Muscle layer of duodenum (tissue), 2 donors: ENCODE measurements at regions not wholly inside any gene's neighbourhood (a gene's known extent, or its start where the extent isn't known, plus 50 kb on each side); places are given as distances from the start of the nearest gene placed in this dataset.
"Not testable (repeated sequence)": the region's sequence is repeated elsewhere in the genome, so short reads cannot be mapped to it uniquely, and the experiment has no call there.

ENCODE experiments used
- H3K27ac ChIP-seq: one replicate; pipeline ENCODE4 v1.7.0; 2013; ENCODE audit warnings: mild to moderate bottlenecking, low read length
- H3K27me3 ChIP-seq: one replicate; pipeline ENCODE4 v1.7.0; 2013; ENCODE audit warnings: low read depth, mild to moderate bottlenecking, control low read depth, low read length
- H3K36me3 ChIP-seq, 2 donors: one replicate each; pipeline ENCODE4 v1.7.0; 2013; ENCODE audit warnings: low read length in 2 of 2, control low read depth in 1 of 2, mild to moderate bottlenecking in 1 of 2; ENCODE audit not compliant: insufficient read depth in 2 of 2, control insufficient read depth in 1 of 2
- H3K4me1 ChIP-seq, 2 donors: one replicate each; pipeline ENCODE4 v1.7.0; 2013; ENCODE audit warnings: low read length in 2 of 2, mild to moderate bottlenecking in 2 of 2, control low read depth in 1 of 2, moderate library complexity in 1 of 2; ENCODE audit not compliant: insufficient read depth in 2 of 2, control insufficient read depth in 1 of 2
- H3K4me3 ChIP-seq, 2 donors: one replicate each; pipeline ENCODE4 v1.7.0; 2013; ENCODE audit warnings: low read length in 2 of 2, low read depth in 1 of 2, mild to moderate bottlenecking in 1 of 2
- H3K9me3 ChIP-seq, 2 donors: one replicate each; pipeline ENCODE4 v1.7.0; 2013; ENCODE audit warnings: low read length in 2 of 2, control low read depth in 1 of 2, mild to moderate bottlenecking in 1 of 2; ENCODE audit not compliant: control insufficient read depth in 1 of 2
- donor health status: healthy.

GRCh38 chr12:4152145-4152795, 121.3 kb upstream of the CCND2 start:
- no peaks in the 10 kb centered on the region for H3K36me3 ChIP-seq
- H3K4me1 ChIP-seq, result no peaks in the 10 kb centered on the region

DNA sequence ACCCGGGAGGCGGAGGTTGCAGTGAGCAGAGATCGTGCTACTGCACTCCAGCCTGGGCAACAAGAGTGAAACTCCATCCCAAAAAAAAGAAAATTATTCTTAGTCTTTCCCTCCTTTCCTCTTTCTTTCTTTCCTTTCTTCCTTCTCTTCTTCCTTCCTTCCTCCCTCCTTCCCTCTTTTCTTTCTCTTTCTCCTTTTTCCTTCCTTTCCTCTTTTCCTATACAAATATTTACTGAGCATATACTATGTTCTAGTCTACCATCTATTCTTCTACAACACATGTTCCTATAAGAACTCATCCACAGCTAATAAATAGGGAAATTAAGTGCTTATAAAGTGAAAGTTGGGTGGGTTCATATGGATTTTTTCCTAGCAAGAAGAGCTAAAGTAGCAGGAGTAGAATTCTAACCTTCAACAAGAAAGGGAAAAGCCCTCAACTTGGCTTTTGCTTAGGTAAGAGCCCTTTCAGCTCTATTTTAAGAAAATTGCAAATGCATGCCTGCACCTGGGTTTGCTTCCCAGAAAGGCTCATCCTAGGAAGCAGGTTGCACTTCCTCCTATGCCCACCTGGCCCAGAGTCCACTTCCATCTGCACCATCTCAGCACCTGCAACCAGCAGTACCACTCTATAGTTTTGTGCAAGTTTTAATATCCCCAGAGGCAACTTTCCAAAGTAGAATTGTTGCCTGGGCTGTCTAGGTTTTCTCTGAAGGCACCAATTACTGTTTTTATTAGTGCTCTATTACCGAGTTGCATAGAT, 122.0 kb upstream of the CCND2 start:
- no peak overlapping the region for H3K27ac ChIP-seq
- no peaks in the 10 kb centered on the region for H3K4me1 ChIP-seq
- no peaks in the 10 kb centered on the region for H3K27me3 ChIP-seq
- no peaks in the 10 kb centered on the region for H3K9me3 ChIP-seq
- no peaks in the 10 kb centered on the region for H3K36me3 ChIP-seq
- no peak overlapping the region for H3K4me3 ChIP-seq

More at GRCh38 chr12:4152145-4152795, 121.3 kb upstream of the CCND2 start:
- Histone ChIP-seq H3K27me3 (no peaks in the 10 kb centered on the region), H3K4me3 (no peak overlapping the region), H3K9me3 (no peaks in the 10 kb centered on the region), H3K27ac (no peak overlapping the region)

GRCh38 chr12:4150355-4150754, 123.2 kb upstream of the CCND2 start:
- not testable (repeated sequence) for H3K27ac ChIP-seq, H3K4me1 ChIP-seq, H3K36me3 ChIP-seq, H3K27me3 ChIP-seq, H3K9me3 ChIP-seq, H3K4me3 ChIP-seq

DNA sequence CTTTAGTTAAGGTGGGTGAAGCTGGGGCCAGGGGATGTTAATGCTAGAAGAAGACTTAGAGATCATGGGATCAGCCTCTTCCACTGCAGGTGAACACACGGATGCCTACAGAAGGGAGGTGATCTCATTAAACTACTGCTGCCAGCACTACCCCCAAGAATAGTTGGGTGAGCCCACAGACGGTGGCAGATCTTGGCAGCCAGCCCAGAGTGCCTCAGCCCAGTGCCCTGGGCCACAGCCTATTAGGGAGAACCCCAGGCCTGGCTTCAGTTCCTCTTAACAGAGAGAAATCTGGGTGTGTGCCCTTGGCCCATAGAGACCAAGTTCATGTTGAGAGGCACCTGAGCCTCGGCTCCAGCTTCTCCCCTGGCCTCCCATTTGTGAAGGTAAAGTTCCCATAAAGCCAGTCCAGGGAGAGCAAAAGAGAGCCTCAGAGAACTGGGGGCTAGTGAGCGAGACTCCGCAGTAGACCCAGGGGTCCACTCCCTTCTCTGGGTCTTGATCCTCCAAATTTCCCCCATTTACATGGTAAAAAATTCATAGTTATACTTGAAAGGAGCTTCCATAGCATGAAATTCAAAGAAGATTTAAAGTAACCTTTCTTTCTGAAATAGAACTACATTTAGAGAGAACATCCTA, 125.0 kb upstream of the CCND2 start:
- Histone ChIP-seq H3K27me3 (no peaks in the 10 kb centered on the region), H3K4me1 (no peaks in the 10 kb centered on the region), H3K4me3 (no peak overlapping the region), H3K27ac (no peak overlapping the region), H3K36me3 (no peaks in the 10 kb centered on the region), H3K9me3 (no peaks in the 10 kb centered on the region)

DNA sequence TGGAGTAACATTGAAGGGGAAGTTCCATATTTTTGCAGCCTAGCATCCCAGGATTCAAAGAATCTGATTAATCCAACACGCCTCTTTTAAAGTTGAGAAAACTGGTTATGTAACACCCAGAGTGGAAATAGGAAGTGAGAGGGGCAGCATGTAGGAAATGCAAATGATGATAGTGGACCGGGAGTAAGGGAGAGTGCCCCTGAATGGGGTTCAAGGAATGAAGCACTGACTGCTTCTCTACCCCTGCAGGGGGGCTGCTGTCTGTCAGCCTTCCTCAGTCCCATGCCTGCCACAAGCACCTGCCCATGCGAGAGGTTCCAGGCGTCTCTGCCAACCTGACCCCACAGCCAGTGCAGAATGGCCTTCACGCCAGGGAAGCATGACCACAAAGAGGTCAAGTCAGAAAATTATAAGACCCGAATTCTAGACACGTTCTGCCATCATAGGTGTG, 126.5 kb upstream of the CCND2 start:
- no peaks in the 10 kb centered on the region for H3K9me3 ChIP-seq
- H3K4me1 ChIP-seq, result no peaks in the 10 kb centered on the region
- H3K36me3 ChIP-seq, result no peaks in the 10 kb centered on the region
- H3K27me3 ChIP-seq, result no peaks in the 10 kb centered on the region
- H3K27ac ChIP-seq, result no peak overlapping the region
- no peak overlapping the region for H3K4me3 ChIP-seq

- H3K4me1 ChIP-seq, result no peaks in the 10 kb centered on the region
- H3K27ac ChIP-seq, result no peak overlapping the region
Measured at GRCh38 chr12:4145990-4146859, 127.3 kb upstream of the CCND2 start.

DNA sequence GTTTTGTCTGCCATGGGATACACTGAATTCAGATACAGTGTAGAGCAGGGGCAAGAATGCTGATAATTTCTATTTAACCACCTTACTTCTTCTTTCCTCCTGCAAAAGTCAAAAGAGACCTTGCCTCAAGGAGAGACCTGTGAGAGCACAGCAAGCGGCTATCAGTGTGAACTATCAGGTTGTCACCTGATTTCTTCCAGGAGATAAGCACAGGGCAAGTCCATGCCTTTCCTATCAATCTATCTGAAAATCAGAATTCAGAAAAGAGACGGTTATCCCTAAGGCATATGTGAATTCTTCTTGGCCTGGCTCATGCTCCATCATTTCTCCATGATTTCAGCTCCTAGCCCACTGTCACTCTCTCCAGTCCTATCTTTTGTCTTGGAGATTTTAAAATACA, 128.9 kb upstream of the CCND2 start:
- no peaks in the 10 kb centered on the region for H3K9me3 ChIP-seq
- no peaks in the 10 kb centered on the region for H3K27me3 ChIP-seq
- H3K36me3 ChIP-seq, result no peaks in the 10 kb centered on the region
- H3K27ac ChIP-seq, result no peak overlapping the region
- no peaks in the 10 kb centered on the region for H3K4me1 ChIP-seq
- H3K4me3 ChIP-seq, result no peak overlapping the region

More at GRCh38 chr12:4145990-4146859, 127.3 kb upstream of the CCND2 start:
- Histone ChIP-seq H3K4me3 (no peak overlapping the region), H3K36me3 (no peaks in the 10 kb centered on the region), H3K9me3 (no peaks in the 10 kb centered on the region), H3K27me3 (no peaks in the 10 kb centered on the region)

GRCh38 chr12:4143896-4144295, 129.7 kb upstream of the CCND2 start:
- no peak overlapping the region for H3K27ac ChIP-seq
- no peaks in the 10 kb centered on the region for H3K9me3 ChIP-seq
- no peaks in the 10 kb centered on the region for H3K4me1 ChIP-seq
- H3K36me3 ChIP-seq, result no peaks in the 10 kb centered on the region
- H3K27me3 ChIP-seq, result no peaks in the 10 kb centered on the region
- H3K4me3 ChIP-seq, result no peak overlapping the region

DNA sequence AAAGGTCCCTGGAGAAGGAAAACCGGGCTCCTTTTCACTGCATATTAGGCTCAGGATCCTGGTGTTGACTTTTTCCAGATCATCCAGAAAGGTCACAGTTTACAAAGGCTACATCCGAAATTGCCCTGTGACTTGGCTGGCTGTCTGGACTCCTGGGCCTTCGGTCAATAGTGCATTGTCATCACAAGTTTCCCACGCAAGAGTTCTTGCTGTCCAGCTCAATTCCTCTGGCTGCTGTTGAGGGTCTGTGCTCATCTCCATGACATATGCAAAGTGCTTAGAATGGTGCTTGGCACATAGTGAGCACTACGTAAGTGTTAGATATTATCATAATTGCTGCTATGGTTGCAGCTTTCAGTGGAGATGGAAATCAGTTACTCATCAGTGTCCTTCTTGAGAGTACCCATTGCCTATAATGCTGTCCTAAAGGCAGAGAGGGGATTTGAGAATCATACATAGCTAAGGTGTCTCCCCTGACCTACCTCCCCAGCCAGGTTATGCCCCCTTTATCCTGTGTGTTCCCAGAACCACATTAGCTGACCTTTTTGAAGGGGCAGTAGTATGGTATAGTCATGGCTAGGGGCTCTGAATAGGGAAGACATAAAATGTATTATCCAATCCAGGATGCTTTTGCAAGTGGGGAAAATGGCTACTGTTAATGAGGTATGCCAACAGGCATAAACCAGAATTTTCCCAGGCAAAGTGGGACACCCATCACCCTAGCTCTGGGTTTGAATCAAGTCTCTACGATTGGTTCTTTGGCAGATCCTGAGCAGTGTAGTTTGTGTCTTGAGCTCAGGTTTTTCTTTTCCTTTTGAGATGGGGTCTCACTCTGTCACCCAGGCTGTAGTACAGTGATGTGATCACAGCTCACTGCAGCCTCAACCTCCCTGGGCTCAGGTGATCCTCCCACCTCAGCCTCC, 132.0 kb upstream of the CCND2 start:
- Histone ChIP-seq H3K27ac (no peak overlapping the region), H3K36me3 (no peaks in the 10 kb centered on the region), H3K4me1 (peaks cover 0 to 3% of the 10 kb centered on the region in 2 donors), H3K9me3 (no peaks in the 10 kb centered on the region), H3K4me3 (no peak overlapping the region), H3K27me3 (no peaks in the 10 kb centered on the region)

GRCh38 chr12:4140581-4141301, 132.8 kb upstream of the CCND2 start:
- Histone ChIP-seq H3K27me3 (no peaks in the 10 kb centered on the region), H3K36me3 (no peaks in the 10 kb centered on the region), H3K9me3 (no peaks in the 10 kb centered on the region), H3K27ac (no peak overlapping the region), H3K4me1 (peaks cover 0 to 3% of the 10 kb centered on the region in 2 donors), H3K4me3 (no peak overlapping the region)
